H9 (cell line): ENCODE measurements at regions not wholly inside any gene's neighbourhood (a gene's known extent, or its start where the extent isn't known, plus 50 kb on each side); places are given as distances from the start of the nearest gene placed in this dataset.

Experiments
- DNase-seq: peaks from one replicate; pipeline ENCODE4 v3.0.0-alpha.2; 2017
- H2AFZ ChIP-seq: one replicate; pipeline ENCODE4 v1.6.1; 2013; ENCODE audit warnings: mild to moderate bottlenecking, low read length, control low read depth, moderate library complexity
- H2AK5ac ChIP-seq: 2 replicates; pipeline ENCODE4 v1.6.1; 2013; ENCODE audit warnings: low read length, control low read depth, mixed read lengths; ENCODE audit not compliant: insufficient read length
- H2BK120ac ChIP-seq: one replicate; pipeline ENCODE4 v1.6.1; 2013; ENCODE audit warnings: low read depth, mild to moderate bottlenecking, low read length, control low read depth, inconsistent platforms; ENCODE audit not compliant: poor library complexity, severe bottlenecking
- H2BK12ac ChIP-seq: 2 replicates; pipeline ENCODE4 v1.6.1; 2013; ENCODE audit warnings: low read length, control low read depth, mixed read lengths, low read depth; ENCODE audit not compliant: insufficient read length
- H2BK15ac ChIP-seq: 2 replicates; pipeline ENCODE4 v1.6.1; 2013; ENCODE audit warnings: low read depth, low read length, control low read depth
- H2BK20ac ChIP-seq: one replicate; pipeline ENCODE4 v1.6.1; 2013; ENCODE audit warnings: low read depth, mild to moderate bottlenecking, low read length, control low read depth, inconsistent platforms; ENCODE audit not compliant: poor library complexity, severe bottlenecking
- H2BK5ac ChIP-seq: 2 replicates; pipeline ENCODE4 v1.6.1; 2013; ENCODE audit warnings: low read length, control low read depth, mixed read lengths; ENCODE audit not compliant: insufficient read length
- H3K14ac ChIP-seq: 2 replicates; pipeline ENCODE4 v1.6.1; 2013; ENCODE audit warnings: low read length, control low read depth; ENCODE audit not compliant: insufficient read depth
- H3K18ac ChIP-seq: 2 replicates; pipeline ENCODE4 v1.6.1; 2013; ENCODE audit warnings: low read depth, mild to moderate bottlenecking, mixed read lengths, low read length, control low read depth; ENCODE audit not compliant: insufficient read length
- H3K23ac ChIP-seq: 2 replicates; pipeline ENCODE4 v1.6.1; 2013; ENCODE audit warnings: low read length, control low read depth, mixed read lengths, low read depth; ENCODE audit not compliant: insufficient read length
- H3K23me2 ChIP-seq: 2 replicates; pipeline ENCODE4 v1.6.1; 2013; ENCODE audit warnings: low read depth, mild to moderate bottlenecking, mixed read lengths, low read length, control low read depth; ENCODE audit not compliant: insufficient read length, poor library complexity, severe bottlenecking
- H3K27ac ChIP-seq: 2 replicates; pipeline ENCODE4 v1.5.1; 2013; ENCODE audit warnings: low read length, control low read depth, mixed read lengths, low read depth; ENCODE audit not compliant: insufficient read length
- H3K27me3 ChIP-seq: 2 replicates; pipeline ENCODE4 v1.6.1; 2013; ENCODE audit warnings: low read length, control low read depth, inconsistent platforms; ENCODE audit not compliant: insufficient read depth
- H3K4ac ChIP-seq: 2 replicates; pipeline ENCODE4 v1.6.1; 2013; ENCODE audit warnings: low read depth, mild to moderate bottlenecking, control low read depth, inconsistent platforms, low read length, moderate library complexity
- H3K4me1 ChIP-seq: 2 replicates; pipeline ENCODE4 v1.6.1; 2013; ENCODE audit warnings: low read length, control low read depth, inconsistent platforms; ENCODE audit not compliant: insufficient read depth
- H3K4me2 ChIP-seq: 2 replicates; pipeline ENCODE4 v1.6.1; 2013; ENCODE audit warnings: low read length, control low read depth, mixed read lengths; ENCODE audit not compliant: insufficient read length, insufficient read depth
- H3K56ac ChIP-seq: 2 replicates; pipeline ENCODE4 v1.6.1; 2013; ENCODE audit warnings: low read depth, mild to moderate bottlenecking, mixed read lengths, low read length, control low read depth; ENCODE audit not compliant: insufficient read length
- H3K79me1 ChIP-seq: 2 replicates; pipeline ENCODE4 v1.6.1; 2013; ENCODE audit warnings: low read depth, mild to moderate bottlenecking, moderate library complexity, low read length, control low read depth, inconsistent platforms; ENCODE audit not compliant: insufficient read depth, poor library complexity, severe bottlenecking
- H3K79me2 ChIP-seq: 2 replicates; pipeline ENCODE4 v1.6.1; 2013; ENCODE audit warnings: low read length, control low read depth, inconsistent platforms; ENCODE audit not compliant: insufficient read depth
- H3K9ac ChIP-seq: 2 replicates; pipeline ENCODE4 v1.6.1; 2013; ENCODE audit warnings: low read length, control low read depth, mixed read lengths; ENCODE audit not compliant: insufficient read length; ENCODE audit errors: extremely low read depth
- H3K9me3 ChIP-seq: one replicate; pipeline ENCODE4 v1.6.1; 2013; ENCODE audit warnings: low read depth, low read length, inconsistent platforms; ENCODE audit not compliant: control insufficient read depth
- H3T11ph ChIP-seq: one replicate; pipeline ENCODE4 v1.6.1; 2013; ENCODE audit warnings: mild to moderate bottlenecking, low read length, control low read depth, inconsistent platforms
- H4K20me1 ChIP-seq: one replicate; pipeline ENCODE4 v1.6.1; 2013; ENCODE audit not compliant: control insufficient read depth, insufficient read length, insufficient read depth
- H4K5ac ChIP-seq: 2 replicates; pipeline ENCODE4 v1.6.1; 2013; ENCODE audit warnings: low read depth, mild to moderate bottlenecking, mixed read lengths, low read length, control low read depth; ENCODE audit not compliant: insufficient read length
- H4K8ac ChIP-seq: replicated peaks from 2 replicates; pipeline ENCODE4 v1.6.1; 2013; ENCODE audit warnings: low read length, control low read depth, mixed read lengths, low read depth; ENCODE audit not compliant: insufficient read length
- H4K91ac ChIP-seq: 2 replicates; pipeline ENCODE4 v1.6.1; 2013; ENCODE audit warnings: low read depth, mild to moderate bottlenecking, moderate library complexity, mixed read lengths, low read length, control low read depth; ENCODE audit not compliant: insufficient read length
- H3K27ac Mint-ChIP-seq, 3 experiments: 2 replicates in 2 of 3; 3 replicates in 1 of 3; pipeline ENCODE4 v1.8.0; 2020 to 2021; ENCODE audit warnings: mixed read lengths in 3 of 3, mild to moderate bottlenecking in 1 of 3, moderate library complexity in 1 of 3
- H3K27me3 Mint-ChIP-seq: 2 replicates; pipeline ENCODE4 v1.8.0; 2021; ENCODE audit warnings: low read depth, mild to moderate bottlenecking, moderate library complexity, mixed read lengths
- H3K36me3 Mint-ChIP-seq, 3 experiments: 2 replicates in 2 of 3; 3 replicates in 1 of 3; pipeline ENCODE4 v1.8.0; 2020 to 2021; ENCODE audit warnings: low read depth in 3 of 3, mixed read lengths in 3 of 3; ENCODE audit not compliant: insufficient read depth in 1 of 3
- H3K4me1 Mint-ChIP-seq, 2 experiments: 2 replicates each; pipeline ENCODE4 v1.8.0; 2020; ENCODE audit warnings: mixed read lengths in 2 of 2
- H3K4me3 Mint-ChIP-seq, 2 experiments: 2 replicates in 1 of 2; 3 replicates in 1 of 2; pipeline ENCODE4 v1.8.0; 2020 to 2021; ENCODE audit warnings: mild to moderate bottlenecking in 2 of 2, mixed read lengths in 2 of 2, moderate library complexity in 1 of 2
- H3K9me3 Mint-ChIP-seq, 2 experiments: 2 replicates in 1 of 2; 3 replicates in 1 of 2; pipeline ENCODE4 v1.8.0; 2020; ENCODE audit warnings: mild to moderate bottlenecking in 2 of 2, mixed read lengths in 2 of 2, moderate library complexity in 1 of 2
- WGBS: extraction: QIAGEN DNeasy Blood & Tissue Kit; methylation state at CpG from one replicate; pipeline ENCODE4 v1.1.7; 2013; ENCODE audit warnings: missing lambda C conversion rate, low lambda C conversion rate, mixed read lengths; ENCODE audit not compliant: insufficient read length; ENCODE audit errors: extremely low coverage; 5-methylcytosine and 5-hydroxymethylcytosine counted together
- TF ChIP-seq, protein P1 (sequence below): fragments of 200-600 bp; sonication (generic); conservative IDR thresholded peaks from 3 replicates; pipeline ENCODE4 v1.8.0; 2021; ENCODE audit warnings: antibody characterized with exemption, mild to moderate bottlenecking

DNA sequence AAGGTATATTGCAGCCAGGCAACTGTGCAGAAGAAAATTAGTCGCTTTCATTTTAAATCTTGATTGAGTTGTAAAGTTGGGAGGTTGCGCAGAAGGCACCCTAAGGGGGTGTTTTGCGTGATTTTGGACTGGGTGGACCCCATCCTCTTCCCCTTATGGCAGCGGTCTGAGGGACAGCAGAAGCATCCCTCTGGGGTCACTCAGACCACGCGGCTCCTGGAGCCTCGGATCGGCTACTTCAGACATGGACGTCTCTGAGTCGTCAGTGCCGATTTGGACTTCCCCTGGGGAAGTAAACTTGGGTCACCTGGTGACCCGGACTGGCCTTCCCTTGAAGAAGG, 639.0 kb upstream of the DPP6 start:
- Histone ChIP-seq H3K9me3 (peaks cover 9% of the 10 kb centered on the region), H4K5ac (no peak overlapping the region), H3K4me1 (no peaks in the 10 kb centered on the region), H3K56ac (no peak overlapping the region), H2AFZ (no peak overlapping the region), H2BK120ac (no peak overlapping the region), H3K4me2 (no peak overlapping the region), H3T11ph (no peak overlapping the region), H2BK5ac (no peak overlapping the region), H3K23me2 (no peaks in the 10 kb centered on the region), H3K9ac (no peak overlapping the region), H2BK15ac (no peak overlapping the region), H2BK12ac (no peak overlapping the region), H2AK5ac (no peak overlapping the region), H3K79me1 (no peaks in the 10 kb centered on the region), H2BK20ac (no peak overlapping the region), H3K23ac (no peak overlapping the region), H4K20me1 (no peaks in the 10 kb centered on the region), H3K79me2 (no peaks in the 10 kb centered on the region), H4K8ac (no peak overlapping the region), H3K18ac (no peak overlapping the region), H3K14ac (no peak overlapping the region), H3K4ac (no peak overlapping the region), H4K91ac (no peak overlapping the region), H3K27me3 (no peaks in the 10 kb centered on the region), H3K27ac (no peak overlapping the region)
- H3K27me3 Mint-ChIP-seq: peaks cover 9% of the 10 kb centered on the region
- peaks cover 91 to 100% of the 10 kb centered on the region in 2 experiments for H3K9me3 Mint-ChIP-seq
- TF ChIP-seq, protein P1, sequence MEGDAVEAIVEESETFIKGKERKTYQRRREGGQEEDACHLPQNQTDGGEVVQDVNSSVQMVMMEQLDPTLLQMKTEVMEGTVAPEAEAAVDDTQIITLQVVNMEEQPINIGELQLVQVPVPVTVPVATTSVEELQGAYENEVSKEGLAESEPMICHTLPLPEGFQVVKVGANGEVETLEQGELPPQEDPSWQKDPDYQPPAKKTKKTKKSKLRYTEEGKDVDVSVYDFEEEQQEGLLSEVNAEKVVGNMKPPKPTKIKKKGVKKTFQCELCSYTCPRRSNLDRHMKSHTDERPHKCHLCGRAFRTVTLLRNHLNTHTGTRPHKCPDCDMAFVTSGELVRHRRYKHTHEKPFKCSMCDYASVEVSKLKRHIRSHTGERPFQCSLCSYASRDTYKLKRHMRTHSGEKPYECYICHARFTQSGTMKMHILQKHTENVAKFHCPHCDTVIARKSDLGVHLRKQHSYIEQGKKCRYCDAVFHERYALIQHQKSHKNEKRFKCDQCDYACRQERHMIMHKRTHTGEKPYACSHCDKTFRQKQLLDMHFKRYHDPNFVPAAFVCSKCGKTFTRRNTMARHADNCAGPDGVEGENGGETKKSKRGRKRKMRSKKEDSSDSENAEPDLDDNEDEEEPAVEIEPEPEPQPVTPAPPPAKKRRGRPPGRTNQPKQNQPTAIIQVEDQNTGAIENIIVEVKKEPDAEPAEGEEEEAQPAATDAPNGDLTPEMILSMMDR: no peak
- DNase-seq: no peak
- H3K27ac Mint-ChIP-seq: no peak overlapping the region
- no CpG with 5 or more reads among the region's 12 CpGs for WGBS
- no peak overlapping the region for H3K4me3 Mint-ChIP-seq
- H3K36me3 Mint-ChIP-seq: peaks cover 20 to 35% (median 28%) of the 10 kb centered on the region in 3 experiments
- H3K4me1 Mint-ChIP-seq: no peaks in the 10 kb centered on the region
